GM18499 (cell line): ENCODE measurements at regions not wholly inside any gene's neighbourhood (a gene's known extent, or its start where the extent isn't known, plus 50 kb on each side); places are given as distances from the start of the nearest gene placed in this dataset.

Source experiments
- ATAC-seq: cut with Tn5 transposase; IDR thresholded peaks from one replicate; pipeline ENCODE4 v1.9.1; 2021; ENCODE audit warnings: moderate number of reproducible peaks; ENCODE audit not compliant: insufficient read depth, unreplicated experiment

DNA sequence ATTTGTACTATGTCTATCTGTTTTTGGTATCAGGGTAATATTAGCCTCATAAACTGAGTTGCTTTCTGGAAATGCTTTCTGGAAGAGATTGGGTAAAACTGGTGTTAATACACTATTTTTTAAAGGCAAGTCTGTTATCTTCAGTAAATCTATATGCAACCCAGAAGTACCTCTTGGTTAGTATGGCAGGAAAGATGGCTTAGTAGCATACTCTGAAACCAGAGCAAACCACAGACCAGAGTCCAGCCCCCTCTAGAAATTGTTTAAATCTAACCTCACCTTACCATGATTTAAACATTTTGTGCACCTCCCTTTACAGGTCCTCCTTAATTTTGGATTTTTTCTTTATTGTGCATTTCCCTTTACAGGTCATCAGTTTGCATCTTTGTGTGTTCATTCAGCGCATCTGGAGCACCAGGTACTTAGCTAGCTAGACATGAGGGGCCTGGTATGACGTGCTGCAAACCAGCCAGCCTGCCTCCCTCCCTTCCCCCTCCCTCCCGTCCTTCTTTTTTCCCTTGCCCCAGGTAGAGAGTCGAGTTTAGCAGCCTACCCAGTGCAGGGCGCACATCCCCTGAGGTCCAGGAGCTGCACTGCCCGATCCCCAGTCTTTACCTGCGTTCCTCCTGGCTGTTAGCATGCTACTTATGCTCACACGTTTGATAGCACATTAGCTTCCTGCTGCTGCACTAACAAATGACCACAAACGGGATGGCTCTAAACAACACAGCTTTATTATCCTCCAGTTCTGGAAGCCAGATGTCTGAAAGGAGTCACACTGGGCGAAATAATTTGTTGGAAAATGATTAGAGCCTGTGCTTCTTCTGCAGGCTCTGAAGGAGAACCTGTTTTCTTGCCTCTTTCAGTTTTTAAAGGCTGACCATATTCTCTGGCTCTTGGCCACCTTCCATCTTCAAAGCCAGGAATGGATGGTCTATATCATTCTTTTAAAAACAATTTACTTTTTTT lies 299.9 kb upstream of the HABP2 start:
- no peak for ATAC-seq

DNA sequence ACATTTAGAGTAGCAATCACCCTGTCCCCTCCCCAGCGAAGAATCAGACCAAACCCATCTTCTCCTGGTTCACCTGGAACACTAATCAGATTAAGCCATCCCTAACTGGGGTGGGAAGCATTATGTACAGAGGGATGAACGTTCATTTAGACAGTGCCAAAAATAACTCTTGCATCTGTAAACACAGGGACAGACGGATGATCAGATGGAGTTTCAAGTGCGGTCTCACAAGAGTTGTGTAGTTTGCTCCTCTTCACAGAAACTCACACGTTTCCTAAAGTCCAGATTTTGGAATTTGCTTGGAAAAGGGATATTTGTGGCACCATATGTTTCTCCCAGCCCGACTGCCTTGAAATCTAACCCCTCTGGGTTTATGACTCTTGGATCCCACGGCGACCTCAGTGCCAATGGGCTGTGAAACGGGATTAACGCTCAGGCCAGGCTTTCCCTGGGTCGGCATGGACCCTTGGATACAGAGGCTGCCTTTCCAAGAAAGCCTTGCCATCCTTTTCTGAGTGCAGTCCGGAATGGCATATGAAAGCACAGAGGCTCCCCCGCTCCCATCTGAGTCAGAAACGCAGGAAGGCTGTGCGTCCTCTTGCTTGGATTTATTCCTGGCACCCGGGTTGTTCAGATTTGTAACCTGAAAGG lies 293.2 kb upstream of the HABP2 start:
- no peak for ATAC-seq

DNA sequence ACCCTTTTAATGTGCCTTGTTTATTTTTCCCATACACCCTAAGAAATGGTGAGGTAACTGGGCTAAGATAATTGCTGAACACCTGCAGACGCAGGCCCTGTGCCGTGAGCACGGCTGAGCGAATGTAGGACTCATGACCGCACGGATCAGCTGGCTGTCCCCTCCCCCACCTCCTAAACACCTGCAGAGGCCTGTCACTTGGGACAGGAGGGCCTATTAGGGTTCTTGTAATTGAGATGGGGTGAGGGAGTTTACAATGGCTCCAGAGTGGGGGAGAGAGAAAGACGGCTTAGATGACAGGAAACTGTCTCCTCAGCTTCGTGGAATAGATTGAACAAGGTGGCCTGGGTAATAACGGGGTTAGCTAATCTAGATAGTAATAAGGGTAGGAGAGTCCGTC lies 291.7 kb upstream of the HABP2 start:
- ATAC-seq, result no peak

- no peak for ATAC-seq
Measured at GRCh38 chr10:113261611-113262091, 291.2 kb upstream of the HABP2 start.

DNA sequence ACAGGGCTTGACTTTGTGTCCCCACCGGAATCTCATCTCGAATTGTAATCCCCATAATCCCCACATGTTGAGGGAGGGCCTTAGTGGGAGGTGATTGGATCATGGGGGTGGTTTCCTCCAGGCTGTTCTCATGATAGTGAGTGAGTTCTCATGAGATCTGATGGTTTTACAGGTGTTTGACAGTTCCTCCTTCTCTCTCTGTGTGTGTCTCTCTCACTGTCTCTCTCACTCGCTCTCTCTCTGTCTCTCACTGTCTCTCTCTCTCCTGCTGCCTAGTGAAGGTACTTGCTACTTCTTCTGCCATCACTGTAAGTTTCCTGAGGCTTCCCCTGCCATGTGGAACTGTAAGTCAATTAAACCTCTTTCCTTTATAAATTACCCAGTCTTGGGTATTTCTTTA lies 289.8 kb upstream of the HABP2 start:
- no peak for ATAC-seq

GRCh38 chr10:113264333-113265131 lies 288.3 kb upstream of the HABP2 start:
- ATAC-seq, result no peak

DNA sequence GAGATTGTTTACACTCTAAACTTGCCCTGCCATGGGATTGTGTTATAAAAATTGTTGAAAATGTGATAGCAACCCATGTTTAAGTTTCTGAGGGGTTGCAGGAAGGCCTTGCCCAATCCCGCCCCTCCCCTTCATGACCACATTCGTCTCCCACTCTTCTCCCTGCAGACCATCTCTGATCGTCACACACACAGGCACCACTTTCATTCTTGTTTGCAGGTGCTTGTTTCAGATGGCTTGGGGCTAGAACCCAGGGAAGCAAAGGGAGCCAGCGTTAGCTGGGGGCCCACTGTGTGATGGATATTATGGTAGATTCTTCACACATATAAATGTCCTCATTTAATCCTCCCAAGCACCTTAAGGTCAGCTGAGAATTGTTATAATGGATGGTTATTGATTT lies 286.7 kb upstream of the HABP2 start:
- no peak for ATAC-seq

DNA sequence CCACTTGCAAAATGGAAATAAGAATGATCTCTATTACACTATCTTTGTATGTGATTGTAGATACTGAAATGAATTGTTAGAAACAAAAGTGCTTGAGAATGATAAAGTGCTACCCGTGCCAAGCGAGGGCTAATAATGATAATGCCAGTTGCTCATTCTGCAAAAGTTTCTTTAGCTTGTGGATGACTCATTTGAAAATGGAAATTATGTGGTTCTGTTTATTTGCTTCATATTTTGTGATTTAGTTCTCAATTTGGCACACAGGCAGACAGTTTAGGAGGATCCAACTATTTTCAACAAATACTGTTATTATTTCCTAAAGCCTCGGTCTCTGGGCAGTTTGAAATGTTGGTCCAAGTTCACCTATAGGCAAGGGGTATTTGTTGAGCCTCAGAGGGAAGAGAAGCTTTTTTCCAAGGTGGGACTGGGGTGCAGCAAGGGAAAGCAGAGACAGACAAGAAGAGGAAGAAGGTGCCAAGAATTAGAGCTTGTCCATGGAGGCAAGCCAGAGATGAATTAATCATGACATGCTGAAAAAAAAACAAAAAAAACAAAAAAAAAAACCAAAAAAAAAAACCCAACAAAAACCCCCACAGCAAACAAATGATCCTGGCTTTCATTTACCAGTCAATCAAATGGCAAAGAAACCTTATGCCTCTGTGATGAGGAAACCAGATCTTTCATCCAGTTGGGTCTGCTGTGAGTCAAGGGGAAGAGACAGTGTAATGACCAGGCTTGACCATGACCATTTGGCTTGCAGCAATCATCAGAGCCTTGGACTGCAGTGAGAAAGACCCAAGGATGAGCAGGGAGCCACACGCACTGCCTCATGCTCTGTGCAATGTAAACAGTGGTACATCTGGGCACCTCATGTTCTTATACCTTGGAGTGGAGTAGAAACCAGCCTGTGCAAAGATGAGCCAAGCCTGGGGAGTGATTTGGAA lies 285.0 kb upstream of the HABP2 start:
- ATAC-seq, result no peak

DNA sequence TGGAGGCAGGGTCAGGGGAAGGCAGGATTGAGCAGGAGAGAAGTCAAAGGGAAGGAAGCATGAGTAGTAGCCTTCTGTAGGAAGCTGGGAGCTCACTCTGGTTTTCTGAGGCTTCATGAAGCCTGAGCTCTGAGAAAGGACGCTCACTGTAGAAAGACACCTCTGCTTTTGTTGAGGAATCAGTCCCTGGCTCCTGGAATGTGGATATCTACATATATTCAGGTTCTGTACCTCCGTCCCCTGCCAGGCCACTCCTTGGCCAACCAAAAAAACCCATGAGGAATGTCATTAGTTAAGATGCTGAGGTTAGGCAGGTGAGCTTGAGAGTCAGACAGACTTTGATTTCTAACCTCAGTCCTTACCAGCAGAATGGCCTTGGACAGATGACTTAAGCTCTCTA lies 283.5 kb upstream of the HABP2 start:
- ATAC-seq, result no peak

- no peak for ATAC-seq
Measured at GRCh38 chr10:113272511-113272910, 280.3 kb upstream of the HABP2 start.

DNA sequence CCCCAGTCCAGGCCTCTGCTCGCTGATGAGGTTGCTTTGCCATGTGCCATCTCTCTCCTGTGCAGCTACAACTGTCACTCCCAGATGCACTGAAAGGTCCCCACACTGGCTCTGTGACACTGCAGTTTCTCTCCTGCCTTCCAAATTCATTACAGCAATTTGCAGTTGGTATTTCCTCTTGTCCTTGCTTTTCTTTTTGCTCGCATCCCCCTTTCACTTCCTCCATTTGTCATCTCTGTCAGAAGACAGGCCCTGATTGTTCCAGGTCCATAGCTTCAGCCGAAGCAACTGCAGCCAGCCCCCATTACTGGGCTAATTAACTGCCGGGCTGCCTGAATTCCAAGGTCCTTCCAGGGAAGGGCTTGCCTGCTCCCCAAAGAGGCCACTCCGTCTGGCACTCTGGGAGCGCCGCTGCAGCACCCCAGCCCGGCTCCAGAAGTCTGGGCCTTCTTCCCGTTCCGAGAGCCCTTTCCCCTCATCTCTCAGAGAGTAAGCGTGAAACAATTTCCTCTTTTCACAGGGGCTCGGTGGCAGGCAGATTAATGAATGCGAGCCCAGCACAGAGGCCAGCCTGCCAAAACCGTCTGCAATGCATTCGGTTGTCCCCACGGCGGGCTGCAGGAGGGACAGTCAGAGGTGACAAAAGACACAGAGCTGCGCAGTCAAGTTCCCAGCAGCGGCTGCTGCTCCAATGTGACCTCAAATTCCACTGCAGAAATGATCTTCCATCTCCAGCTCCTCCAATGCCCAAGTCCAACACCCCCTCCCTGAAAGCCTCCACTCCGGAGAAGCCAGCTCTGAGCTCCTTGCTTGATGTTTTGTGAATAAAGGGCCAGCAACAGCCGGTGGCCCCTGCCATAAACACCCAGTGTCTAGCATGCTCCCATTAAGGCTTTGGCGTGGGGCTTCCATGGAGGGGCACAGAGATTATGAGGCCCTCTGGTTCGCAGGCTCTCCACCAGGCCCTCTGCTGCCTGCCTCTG lies 279.4 kb upstream of the HABP2 start:
- ATAC-seq, result no peak

GRCh38 chr10:113274176-113274829 lies 278.6 kb upstream of the HABP2 start:
- no peak for ATAC-seq

- no peak for ATAC-seq
Measured at GRCh38 chr10:113278221-113278620, 274.6 kb upstream of the HABP2 start.

- ATAC-seq, result no peak
Measured at GRCh38 chr10:113278664-113279063, 274.2 kb upstream of the HABP2 start.

DNA sequence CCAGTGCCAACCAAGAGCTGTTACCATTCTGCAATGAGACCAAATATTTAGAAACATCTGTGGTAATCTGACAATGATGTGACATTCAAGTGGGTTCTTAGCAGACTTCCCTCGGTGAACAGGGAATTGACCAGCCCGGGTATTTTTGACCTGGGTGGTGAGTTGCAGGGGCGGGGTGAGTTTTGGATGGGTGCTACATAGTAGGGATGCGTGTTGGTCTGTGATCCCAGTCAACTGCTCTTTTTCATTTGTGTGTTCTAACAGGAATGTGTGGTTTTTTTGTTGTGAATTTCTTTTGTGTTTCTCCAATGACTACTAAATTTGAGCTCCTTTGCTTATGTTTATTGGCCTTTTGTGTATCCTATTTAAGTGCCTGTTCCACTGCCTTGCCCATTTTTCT lies 273.6 kb upstream of the HABP2 start:
- ATAC-seq, result no peak

- no peak for ATAC-seq
Measured at GRCh38 chr10:113282564-113282963, 270.3 kb upstream of the HABP2 start.

DNA sequence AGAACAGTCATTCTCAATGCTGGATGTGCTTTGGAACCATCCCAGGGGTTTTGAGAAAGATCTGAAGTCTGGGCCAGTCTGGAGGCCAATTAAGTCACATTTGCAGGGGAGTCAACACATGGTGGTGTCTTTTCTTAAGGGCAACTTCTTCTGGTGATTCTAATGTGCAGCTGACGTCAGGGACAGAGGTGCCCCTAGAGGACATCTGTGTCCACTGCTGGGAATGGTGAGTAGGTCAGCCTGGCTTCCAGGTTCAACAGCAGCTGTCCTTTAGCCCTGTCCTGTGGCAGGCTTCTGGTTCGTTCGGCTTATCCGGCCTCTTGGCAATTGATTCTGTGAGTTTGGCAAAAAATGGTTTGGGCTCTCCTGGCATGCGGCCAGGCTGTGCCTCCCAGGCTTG lies 269.7 kb upstream of the HABP2 start:
- no peak for ATAC-seq

GRCh38 chr10:113284635-113285034 lies 268.2 kb upstream of the HABP2 start:
- no peak for ATAC-seq
